ENCODE measurements at regions not wholly inside any gene's neighbourhood (a gene's known extent, or its start where the extent isn't known, plus 50 kb on each side); places are given as distances from the start of the nearest gene placed in this dataset.

GRCh38 chr3:87494264-87494663, 217.9 kb upstream of the POU1F1 start:
- TF ChIP-seq CTCF (IDR thresholded peaks at IDR 0.05; ENCODE audit: low read depth, low read length, missing input control): no peak
- TF ChIP-seq ATF3 (IDR thresholded peaks at IDR 0.05): no peak
- no peak for TF ChIP-seq REST (IDR thresholded peaks at IDR 0.05)
- no peak for TF ChIP-seq EGR1 (IDR thresholded peaks at IDR 0.05; ENCODE audit: low read depth in 2 of 2)
- no peak for TF ChIP-seq GABPA (IDR thresholded peaks at IDR 0.05 in 1 of 2, conservative IDR thresholded peaks at IDR 0.05 in 1 of 2)
- TF ChIP-seq RAD21 (IDR thresholded peaks at IDR 0.05): no peak

All from liver (tissue), 3 donors.